Thyroid gland (tissue), 4 donors: ENCODE measurements at regions not wholly inside any gene's neighbourhood (a gene's known extent, or its start where the extent isn't known, plus 50 kb on each side); places are given as distances from the start of the nearest gene placed in this dataset.
"Not testable (repeated sequence)": the region's sequence is repeated elsewhere in the genome, so short reads cannot be mapped to it uniquely, and the experiment has no call there.

Experiments used
- DNase-seq, 2 donors: peaks; one replicate each; pipeline ENCODE4 v3.0.0-alpha.2; 2019
- H3K27ac ChIP-seq, 3 donors: fragments of 200-600 bp; sonication (generic); 1 replicate in 2 of 3; 2 replicates in 1 of 3; pipeline ENCODE4 v1.5.1; 2016 to 2019; ENCODE audit warnings: mild to moderate bottlenecking in 1 of 3, moderate library complexity in 1 of 3
- H3K27me3 ChIP-seq: fragments of 200-600 bp; sonication (generic); one replicate; pipeline ENCODE4 v1.5.1; 2019
- H3K36me3 ChIP-seq, 2 donors: fragments of 200-600 bp; sonication (generic); one replicate each; pipeline ENCODE4 v1.5.1; 2016 to 2019
- H3K4me1 ChIP-seq, 2 donors: fragments of 200-600 bp; sonication (generic); one replicate each; pipeline ENCODE4 v1.5.1; 2017 to 2019
- H3K4me3 ChIP-seq, 3 donors: fragments of 200-600 bp; sonication (generic); replicated peaks in 1 of 3; 1 replicate in 2 of 3; 2 replicates in 1 of 3; pipeline ENCODE4 v1.5.1; 2016; ENCODE audit warnings: mild to moderate bottlenecking in 1 of 3
- H3K9me3 ChIP-seq: fragments of 200-600 bp; sonication (generic); one replicate; pipeline ENCODE4 v1.5.1; 2017
- CTCF ChIP-seq, 6 experiments: fragments of 200-600 bp in 3 of 6; fragments of 450-650 bp in 3 of 6; sonication (generic) in 3 of 6; IDR thresholded peaks; one replicate each; pipeline ENCODE4 v1.5.1; 2016 to 2019; ENCODE audit warnings: antibody characterized with exemption in 6 of 6, mild to moderate bottlenecking in 2 of 6, inconsistent platforms in 1 of 6, moderate library complexity in 1 of 6
- POLR2A ChIP-seq, 2 donors: fragments of 450-650 bp; IDR thresholded peaks; one replicate each; pipeline ENCODE4 v1.6.1; 2017; ENCODE audit warnings: antibody characterized with exemption in 2 of 2, mild to moderate bottlenecking in 2 of 2, moderate library complexity in 1 of 2
- WGBS, 2 donors: methylation state at CpG; one replicate each; pipeline ENCODE4 v1.1.5; 2017; 5-methylcytosine and 5-hydroxymethylcytosine counted together
- intact Hi-C: fragments of 100-400 bp; cut with DNase I; formaldehyde crosslinking; loops from one replicate; pipeline ENCODE4 v1.15.1; 2023

- Histone ChIP-seq H3K4me1 (no peaks in the 10 kb centered on the region), H3K4me3 (no peak overlapping the region), H3K9me3 (no peaks in the 10 kb centered on the region), H3K36me3 (no peaks in the 10 kb centered on the region), H3K27ac (no peak overlapping the region), H3K27me3 (no peaks in the 10 kb centered on the region)
- TF ChIP-seq POLR2A (IDR thresholded peaks at IDR 0.05) (no peak), CTCF (IDR thresholded peaks at IDR 0.05) (no peak)
- intact Hi-C loops: no loop called here
- DNase-seq: no peak
- 70 to 74% methylated on average over 2 of the region's 2 CpGs for WGBS, 2 donors
These were observed 1521.3 kb downstream of the AMY1C start for GRCh38 chr1:105270966-105271365.

- DNase-seq, H3K27me3 ChIP-seq, H3K27ac ChIP-seq, H3K4me1 ChIP-seq, H3K36me3 ChIP-seq, intact Hi-C loops, H3K9me3 ChIP-seq, H3K4me3 ChIP-seq: not testable (repeated sequence)
- 95 to 97% methylated on average over 8 of the region's 8 CpGs for WGBS, 2 donors
These were observed 1522.7 kb downstream of the AMY1C start for GRCh38 chr1:105272376-105272775.

- no peaks in the 10 kb centered on the region for H3K9me3 ChIP-seq
- intact Hi-C loops: no loop called here
- TF ChIP-seq POLR2A (IDR thresholded peaks at IDR 0.05): no peak
- no peak for TF ChIP-seq CTCF (IDR thresholded peaks at IDR 0.05)
- H3K4me3 ChIP-seq: no peak overlapping the region
- 82 to 88% methylated on average over 2 of the region's 2 CpGs for WGBS, 2 donors
- no peak for DNase-seq
- H3K36me3 ChIP-seq: no peaks in the 10 kb centered on the region
- no peak overlapping the region for H3K27ac ChIP-seq
- no peaks in the 10 kb centered on the region for H3K27me3 ChIP-seq
- peaks cover 0 to 3% of the 10 kb centered on the region in 2 donors for H3K4me1 ChIP-seq
These were observed 1545.1 kb downstream of the AMY1C start for GRCh38 chr1:105294838-105295237.

GRCh38 chr1:105310063-105310462 lies 1560.4 kb downstream of the AMY1C start:
- intact Hi-C loops: no loop called here

GRCh38 chr1:105317976-105318375 lies 1568.3 kb downstream of the AMY1C start:
- WGBS, 2 donors: 88 to 91% methylated on average over 3 of the region's 3 CpGs
- H3K27ac ChIP-seq: no peak overlapping the region
- H3K4me3 ChIP-seq: no peak overlapping the region
- no peak for DNase-seq
- no peaks in the 10 kb centered on the region for H3K36me3 ChIP-seq
- H3K9me3 ChIP-seq: no peaks in the 10 kb centered on the region
- no peak for TF ChIP-seq POLR2A (IDR thresholded peaks at IDR 0.05)
- no peak for TF ChIP-seq CTCF (IDR thresholded peaks at IDR 0.05)
- intact Hi-C loops: no loop called here
- H3K4me1 ChIP-seq: no peaks in the 10 kb centered on the region
- H3K27me3 ChIP-seq: no peaks in the 10 kb centered on the region

More at GRCh38 chr1:105310063-105310462, 1560.4 kb downstream of the AMY1C start:
- no peaks in the 10 kb centered on the region for H3K9me3 ChIP-seq
- no peak overlapping the region for H3K4me3 ChIP-seq
- no peaks in the 10 kb centered on the region for H3K27me3 ChIP-seq
- no peaks in the 10 kb centered on the region for H3K36me3 ChIP-seq
- no peak overlapping the region for H3K27ac ChIP-seq
- TF ChIP-seq CTCF (IDR thresholded peaks at IDR 0.05): no peak
- TF ChIP-seq POLR2A (IDR thresholded peaks at IDR 0.05): no peak
- H3K4me1 ChIP-seq: no peaks in the 10 kb centered on the region
- no peak for DNase-seq
- WGBS, 2 donors: 47 to 49% methylated on average over 1 of the region's 1 CpG

- no peaks in the 10 kb centered on the region for H3K27me3 ChIP-seq
- no peaks in the 10 kb centered on the region for H3K4me1 ChIP-seq
- WGBS, 2 donors: 52 to 67% methylated on average over 1 of the region's 1 CpG
- no peaks in the 10 kb centered on the region for H3K9me3 ChIP-seq
- H3K4me3 ChIP-seq: no peak overlapping the region
- H3K27ac ChIP-seq: no peak overlapping the region
- DNase-seq: no peak
- no peak for TF ChIP-seq POLR2A (IDR thresholded peaks at IDR 0.05)
- no peak for TF ChIP-seq CTCF (IDR thresholded peaks at IDR 0.05)
- intact Hi-C loops: no loop called here
- H3K36me3 ChIP-seq: no peaks in the 10 kb centered on the region
These were observed 1577.2 kb downstream of the AMY1C start for GRCh38 chr1:105326886-105327285.
